ENCODE measurements at regions not wholly inside any gene's neighbourhood (a gene's known extent, or its start where the extent isn't known, plus 50 kb on each side); places are given as distances from the start of the nearest gene placed in this dataset.

DNA sequence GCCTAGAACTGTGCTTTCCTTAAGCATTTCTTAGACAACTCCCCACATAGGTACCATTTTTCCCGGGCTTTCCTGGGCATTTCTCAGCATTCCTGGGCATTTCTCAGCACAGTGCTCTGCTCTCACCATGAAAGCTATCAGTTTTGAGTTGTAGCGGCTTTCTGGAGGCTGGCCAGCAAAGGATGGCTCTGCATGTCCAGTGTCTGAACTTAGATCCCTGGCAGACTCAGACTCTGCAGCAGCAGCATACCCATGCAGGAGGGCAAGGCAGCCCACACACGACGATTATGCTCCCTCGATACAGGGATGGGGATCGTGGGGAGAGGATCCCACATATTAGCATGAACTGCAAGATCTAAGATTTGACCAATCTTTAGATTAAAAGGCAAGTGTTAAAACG is 248.9 kb upstream of the MKI67 start:
- no peak for DNase-seq (ENCODE audit: low spot score)

DNA sequence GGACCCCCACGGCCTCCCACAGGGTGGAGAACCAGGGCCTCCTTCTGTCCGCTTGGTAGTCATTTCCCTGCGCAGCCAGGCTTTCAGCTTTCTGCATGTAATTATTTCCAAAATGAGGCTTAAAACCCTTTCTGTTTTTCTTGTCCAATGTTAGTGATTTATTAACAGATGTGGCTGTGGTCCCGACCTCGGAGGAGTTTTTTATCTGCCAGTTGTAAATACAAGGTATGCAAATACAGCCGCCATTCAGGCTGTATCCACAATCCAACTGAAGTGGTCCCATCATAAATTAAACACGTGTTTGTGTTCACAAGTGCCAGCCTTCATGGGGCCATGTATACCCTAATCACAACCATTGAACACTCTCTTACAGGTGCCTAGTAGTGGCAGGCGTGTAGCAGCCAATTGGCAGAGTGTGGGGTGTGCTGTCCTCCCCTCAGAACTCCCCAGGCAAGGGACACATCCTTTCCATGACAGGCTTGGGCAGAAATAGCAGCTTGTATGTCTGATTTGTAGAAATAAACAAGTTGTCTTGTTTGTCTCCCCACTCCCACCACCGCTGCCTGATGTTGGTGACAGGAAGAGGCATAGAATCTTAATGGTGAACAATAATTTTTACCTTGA is 251.3 kb upstream of the MKI67 start:
- DNase-seq (ENCODE audit: low spot score): no peak

DNA sequence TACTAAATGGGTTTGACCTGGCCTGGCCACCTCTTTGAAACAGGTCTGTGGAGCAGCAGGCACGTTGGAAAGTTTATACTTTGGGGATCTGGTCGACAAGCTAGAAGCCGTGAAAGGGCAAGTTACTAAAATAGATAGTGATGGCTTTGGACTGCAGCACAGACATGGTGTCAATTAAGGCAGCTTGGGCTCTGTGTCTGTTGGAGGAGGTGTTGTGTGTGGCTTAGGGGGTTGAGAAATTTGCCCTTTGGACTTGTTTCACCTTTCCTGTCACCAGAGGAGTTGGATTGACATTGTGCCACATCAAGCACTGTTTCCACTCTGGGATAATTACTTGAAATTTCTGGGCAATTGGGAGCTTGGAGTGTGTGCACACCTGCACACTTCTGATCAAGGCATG is 251.8 kb upstream of the MKI67 start:
- DNase-seq (ENCODE audit: low spot score): no peak

DNA sequence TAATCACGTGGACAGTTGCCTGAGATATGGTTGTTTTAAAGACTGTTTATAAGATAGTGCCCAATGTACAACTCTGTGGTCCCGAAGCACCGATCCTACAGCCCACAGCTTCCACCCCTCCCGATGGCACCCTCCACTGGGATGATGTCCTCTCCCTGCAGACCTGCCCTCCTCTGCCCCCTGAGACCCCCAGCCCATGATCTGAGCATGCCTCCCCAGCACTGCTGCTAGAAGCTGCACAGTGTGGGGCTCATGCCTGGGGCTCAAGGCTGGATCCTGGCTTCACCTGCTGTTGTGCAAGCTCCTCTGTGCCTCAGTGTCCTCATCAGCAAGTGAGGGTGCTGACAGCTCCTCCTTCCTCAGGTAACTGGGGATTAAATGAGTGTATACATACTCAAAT is 254.7 kb upstream of the MKI67 start:
- DNase-seq (ENCODE audit: low spot score): no peak

DNA sequence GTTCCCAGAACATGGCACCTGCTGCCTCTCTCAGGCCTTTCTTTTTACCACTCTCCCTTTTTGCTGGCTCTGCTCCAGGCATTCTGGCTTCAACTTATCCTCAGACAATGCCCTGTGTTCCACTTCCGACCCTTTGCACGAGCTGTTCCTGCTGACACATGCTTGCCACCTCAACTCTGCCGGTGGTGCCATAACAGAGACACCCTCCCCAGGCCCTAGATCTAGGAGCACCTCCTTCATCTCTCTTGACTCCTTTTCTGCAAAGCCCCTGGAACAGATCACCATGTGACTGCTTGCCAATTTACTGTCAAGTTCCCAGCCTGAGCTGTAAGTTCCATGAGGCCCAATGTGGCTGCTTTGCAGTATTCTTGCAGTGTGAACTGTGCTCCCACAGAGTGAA is 256.0 kb upstream of the MKI67 start:
- no peak for DNase-seq (ENCODE audit: low spot score)

DNA sequence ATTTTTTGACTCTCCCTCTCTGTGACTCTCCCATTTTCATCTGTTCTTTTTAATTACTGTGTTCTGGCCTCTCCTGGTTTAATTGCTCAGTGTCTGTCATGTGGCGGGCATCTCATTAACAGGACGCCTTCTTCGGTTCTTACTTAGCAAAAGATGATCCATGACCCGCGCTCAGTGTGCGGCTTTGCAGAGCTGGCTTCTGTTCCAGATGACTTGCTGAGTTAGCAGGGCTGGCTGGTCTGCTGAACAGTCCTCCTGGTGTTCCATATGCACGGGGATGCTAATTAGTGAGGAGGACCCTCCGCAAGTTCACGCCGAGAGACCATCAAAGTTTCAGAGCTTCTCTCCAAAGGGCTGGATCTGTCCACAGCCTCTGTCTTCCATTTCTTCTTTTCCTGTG is 258.6 kb upstream of the MKI67 start:
- DNase-seq (ENCODE audit: low spot score): no peak

DNA sequence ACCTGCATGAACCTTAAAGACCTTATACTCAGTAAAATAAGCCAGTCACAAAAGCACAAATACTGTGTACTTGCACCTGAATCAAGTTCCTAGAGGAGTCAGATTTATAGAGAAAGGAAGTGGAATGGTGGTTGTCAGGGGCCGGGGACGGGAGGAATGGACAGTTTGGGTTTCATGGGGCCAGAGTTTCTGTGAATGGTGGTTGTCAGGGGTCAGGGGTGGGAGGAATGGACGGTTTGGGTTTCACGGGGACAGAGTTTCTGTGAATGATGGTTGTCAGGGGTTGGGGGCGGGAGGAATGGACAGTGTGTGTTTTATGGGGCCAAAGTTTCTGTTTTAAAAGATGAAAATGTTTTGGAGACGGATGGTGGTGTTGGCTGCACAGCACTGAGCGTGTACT is 260.0 kb upstream of the MKI67 start:
- no peak for DNase-seq (ENCODE audit: low spot score)

DNA sequence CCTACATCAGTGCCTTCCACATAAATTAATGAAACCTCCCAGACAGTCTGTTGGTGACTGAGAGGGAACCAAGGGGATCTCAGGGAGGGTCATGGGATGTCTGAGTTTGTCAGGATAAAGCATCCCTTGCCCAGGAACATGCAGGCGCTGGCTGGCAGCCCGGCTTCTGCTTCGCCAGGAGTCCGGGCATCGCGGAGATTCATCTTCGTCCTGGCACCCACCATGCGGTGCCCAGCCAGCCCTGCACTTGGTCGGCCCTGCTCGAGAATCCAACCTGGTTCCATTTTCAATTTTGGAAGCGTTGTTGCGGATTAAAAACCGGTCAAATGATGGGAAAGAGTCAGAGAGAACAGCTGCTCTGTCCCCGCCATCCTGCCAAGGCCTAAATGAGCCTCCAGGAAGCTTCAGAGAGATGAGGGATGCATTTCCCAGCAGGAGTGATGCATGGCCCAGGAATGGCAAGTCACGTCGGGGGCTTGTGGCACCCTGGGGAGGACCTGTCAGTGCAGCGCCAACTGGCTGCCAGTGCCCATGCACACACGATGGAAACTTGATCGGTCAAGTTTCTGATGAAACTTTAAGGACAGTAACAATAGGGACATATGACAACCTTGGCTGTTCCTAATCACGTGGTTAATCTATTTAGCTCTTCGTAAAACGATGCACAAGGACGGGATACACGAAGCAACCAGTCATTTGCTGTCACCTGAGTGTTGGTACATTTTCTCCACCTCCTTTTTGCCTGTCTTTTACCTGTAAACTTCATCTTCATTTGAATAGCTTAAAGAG is 260.8 kb upstream of the MKI67 start:
- no peak for DNase-seq (ENCODE audit: low spot score)

DNA sequence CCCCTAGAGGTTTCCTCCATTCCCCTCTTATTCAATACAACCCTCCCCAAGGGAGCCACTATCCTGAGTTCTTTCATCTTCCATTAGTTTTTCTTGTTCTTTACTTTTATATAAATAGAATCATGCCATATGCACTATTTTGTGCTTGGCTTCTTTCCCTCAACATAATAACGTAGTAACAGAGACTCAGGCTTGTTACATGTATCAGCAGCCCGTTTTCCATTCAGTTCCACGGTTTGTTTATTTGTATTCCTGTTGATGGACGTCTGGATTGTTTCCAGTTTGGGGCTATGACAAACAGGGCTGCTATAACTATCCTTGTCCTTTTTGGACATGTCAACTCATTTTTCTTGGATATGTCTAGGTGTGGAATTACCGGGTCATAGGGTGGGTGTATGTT is 264.4 kb upstream of the MKI67 start:
- no peak for DNase-seq (ENCODE audit: low spot score)

DNA sequence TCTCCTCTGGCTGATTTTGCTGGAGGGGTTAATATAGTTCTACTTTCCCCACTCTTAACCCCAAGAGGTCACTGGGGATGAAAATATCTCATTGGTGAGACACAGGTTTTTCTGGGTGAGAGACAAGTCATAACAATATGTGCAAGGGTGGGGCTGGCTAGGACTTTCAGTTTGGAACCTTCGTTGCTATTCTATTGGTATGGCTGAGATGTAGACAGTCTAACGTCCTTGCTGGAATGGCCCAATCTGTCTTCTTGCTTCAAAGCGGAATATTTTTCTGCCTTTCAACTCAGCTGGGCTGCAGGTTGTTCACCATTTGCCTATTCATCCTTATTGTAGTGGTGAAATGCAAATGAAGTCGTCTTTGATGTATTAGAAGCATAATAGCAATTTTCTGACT is 267.3 kb upstream of the MKI67 start:
- no peak for DNase-seq (ENCODE audit: low spot score)

DNA sequence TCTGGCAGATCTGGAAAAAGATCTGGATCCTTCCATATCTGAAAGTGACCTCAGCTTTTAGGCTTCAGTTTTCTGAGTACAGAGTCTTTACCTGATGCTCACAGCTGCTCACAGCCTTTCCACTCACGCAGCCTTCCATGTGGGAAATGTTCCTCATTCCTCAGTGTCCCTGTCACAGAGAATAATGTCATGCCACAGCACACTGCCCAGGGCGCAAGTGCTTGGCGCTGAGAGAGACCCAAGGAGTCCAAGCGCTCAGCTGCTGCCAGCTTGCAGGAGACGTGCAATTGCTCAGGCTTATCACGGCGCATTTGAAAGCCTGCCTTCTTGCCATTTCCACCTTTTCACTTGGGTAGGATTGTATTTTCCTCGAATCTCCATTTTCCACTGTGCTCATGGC is 271.9 kb upstream of the MKI67 start:
- no peak for DNase-seq (ENCODE audit: low spot score)

DNA sequence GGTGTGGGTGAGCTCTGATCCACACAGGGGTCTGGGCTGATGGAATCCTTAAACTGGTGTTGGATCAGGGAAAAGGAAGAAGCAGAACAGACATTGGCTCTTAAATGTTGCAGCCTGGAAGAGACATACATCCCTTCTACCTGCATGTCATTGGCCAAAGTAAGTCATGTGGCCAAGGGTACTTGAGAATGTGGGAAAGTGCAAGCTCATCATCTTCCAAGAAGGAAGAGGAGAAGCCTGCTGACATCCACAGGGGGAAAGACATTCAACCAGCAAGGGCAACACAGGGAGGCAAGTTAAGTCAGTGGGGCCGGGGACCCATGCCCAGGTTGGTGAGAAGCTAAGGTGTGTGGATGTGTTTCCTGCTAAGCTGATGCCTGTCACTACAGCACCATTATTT is 272.8 kb upstream of the MKI67 start:
- DNase-seq (ENCODE audit: low spot score): no peak

DNA sequence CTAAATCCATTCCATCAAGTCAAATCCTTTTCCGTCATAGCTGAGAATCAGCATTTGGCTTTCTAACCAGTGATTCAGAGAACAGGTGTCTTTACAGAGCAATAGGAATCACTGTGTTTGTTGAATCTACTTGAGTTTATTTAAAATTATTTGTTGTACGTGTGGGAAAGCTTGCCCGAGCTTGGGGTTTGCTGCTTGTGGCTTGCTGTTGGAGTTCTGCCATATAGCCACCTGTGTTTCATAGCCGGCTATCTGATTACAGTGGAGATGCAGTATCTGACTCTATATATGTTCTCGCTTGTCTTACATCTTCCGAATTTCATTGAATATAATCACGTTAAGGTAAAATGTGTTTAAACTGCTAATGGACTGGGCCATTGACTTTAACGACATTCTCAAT is 274.3 kb upstream of the MKI67 start:
- no peak for DNase-seq (ENCODE audit: low spot score)

DNA sequence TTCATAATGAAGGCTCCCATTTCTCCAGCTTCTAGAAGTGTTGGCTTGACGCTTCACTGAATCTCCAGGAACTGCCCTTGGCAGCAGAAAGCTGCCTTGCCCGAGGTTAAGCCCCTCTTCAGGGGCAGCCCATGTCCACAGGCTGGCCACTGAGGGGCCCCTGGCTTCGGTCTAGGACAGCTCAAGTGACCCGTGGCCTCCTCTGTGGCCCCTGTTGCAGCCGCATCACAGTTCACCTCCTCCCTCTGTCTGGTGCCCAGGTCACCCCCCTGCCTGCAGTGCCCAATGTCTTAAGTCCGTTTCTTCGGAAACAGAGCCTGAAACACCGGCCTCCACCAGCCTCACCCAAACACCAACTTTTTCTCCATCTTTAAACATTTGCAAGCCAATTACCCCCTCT is 279.2 kb upstream of the MKI67 start:
- no peak for DNase-seq (ENCODE audit: low spot score)

DNA sequence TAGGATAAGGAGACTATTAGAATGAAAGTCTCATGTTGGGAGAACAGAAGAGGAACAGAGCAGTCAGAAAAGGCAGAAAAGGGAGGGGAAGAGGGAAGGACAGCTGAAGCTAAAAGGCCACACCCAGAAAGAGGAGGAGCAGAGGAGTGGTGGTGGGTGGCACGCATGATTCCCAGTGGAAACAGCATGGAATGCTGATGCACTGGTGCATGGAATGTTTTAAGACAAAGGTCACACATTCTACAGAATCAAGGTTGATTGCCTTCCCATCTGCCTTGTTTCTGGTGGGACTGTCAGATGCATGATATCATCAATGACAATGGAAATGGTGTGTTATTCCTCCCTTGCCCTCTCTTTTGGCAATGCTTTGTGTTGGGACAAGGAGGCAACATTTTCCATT is 285.4 kb upstream of the MKI67 start:
- no peak for DNase-seq (ENCODE audit: low spot score)

DNA sequence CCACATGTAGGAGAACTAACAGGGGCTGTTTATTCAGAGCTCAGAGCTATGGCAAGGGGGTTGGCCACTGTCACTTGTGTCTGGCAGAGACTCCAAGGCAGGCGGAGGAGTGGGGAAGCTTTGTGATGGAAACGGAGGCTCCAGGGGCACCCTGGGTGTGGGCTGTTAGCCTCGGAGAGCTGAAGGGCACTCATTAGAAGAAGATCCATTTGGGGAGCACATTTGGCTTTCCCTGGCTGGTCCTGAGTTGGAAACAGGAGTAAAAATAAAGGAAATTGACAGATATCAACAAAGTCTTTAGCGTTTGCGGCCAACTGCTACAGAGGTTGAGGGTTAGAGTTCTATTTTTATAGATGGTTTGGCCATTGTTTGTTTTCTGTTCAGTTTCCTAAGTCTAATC is 288.3 kb upstream of the MKI67 start:
- DNase-seq (ENCODE audit: low spot score): no peak

DNA sequence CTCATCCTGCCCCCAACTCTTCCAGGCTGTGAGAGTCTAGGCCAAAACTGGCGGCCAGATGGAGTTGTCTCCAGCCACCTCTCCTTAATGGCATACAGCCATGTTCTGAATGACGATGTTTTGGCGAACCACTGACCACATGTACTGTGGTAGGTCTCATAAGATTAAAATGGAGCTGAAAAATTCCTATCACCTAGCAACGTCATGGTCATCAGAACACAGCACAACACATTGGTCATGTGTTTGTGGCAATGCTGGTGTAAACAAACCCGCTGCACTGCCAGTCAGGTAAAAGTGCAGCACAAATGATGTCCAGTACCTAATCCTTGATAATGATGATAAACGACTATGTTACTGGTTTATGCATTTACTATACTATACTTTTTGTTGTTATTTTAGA is 290.0 kb upstream of the MKI67 start:
- DNase-seq (ENCODE audit: low spot score): no peak

DNA sequence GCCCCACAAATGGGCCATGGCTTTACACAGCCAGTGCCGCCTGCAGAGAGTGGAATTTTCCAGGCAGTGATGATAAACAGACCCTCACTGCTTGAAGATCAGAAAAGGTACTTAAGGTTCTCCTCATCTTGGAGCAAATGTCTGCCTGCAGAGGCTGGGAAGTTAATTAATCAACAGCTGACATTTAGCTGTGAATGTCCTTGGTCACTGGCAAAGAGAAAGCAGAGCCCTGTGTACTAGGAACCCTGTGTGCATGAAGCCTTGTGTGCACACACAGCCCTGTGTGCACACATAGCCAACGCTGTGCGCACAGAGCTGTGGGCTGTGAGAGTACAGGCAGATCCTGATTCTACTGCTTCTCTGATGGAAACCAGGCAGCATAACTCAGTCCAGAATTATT is 291.6 kb upstream of the MKI67 start:
- no peak for DNase-seq (ENCODE audit: low spot score)

DNA sequence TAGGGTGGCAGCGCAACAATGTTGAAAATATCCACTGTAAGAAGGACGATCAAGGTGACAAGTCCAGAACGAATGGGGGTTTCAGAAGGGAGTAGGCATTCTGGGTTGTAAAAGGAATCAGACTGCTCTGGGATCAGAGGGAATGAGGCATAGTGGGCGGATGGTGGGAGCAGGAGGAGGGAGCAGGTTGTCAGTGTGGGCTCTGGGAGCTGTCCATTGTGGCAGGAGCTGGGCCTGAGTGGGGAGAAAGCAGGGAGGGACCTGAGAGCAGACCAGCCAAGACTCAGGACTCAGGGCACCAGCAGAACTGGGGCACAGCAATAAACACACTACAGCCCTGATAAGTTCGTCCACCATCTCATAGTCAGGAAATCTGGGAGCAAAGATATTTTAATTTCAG is 292.6 kb upstream of the MKI67 start:
- DNase-seq (ENCODE audit: low spot score): no peak

DNA sequence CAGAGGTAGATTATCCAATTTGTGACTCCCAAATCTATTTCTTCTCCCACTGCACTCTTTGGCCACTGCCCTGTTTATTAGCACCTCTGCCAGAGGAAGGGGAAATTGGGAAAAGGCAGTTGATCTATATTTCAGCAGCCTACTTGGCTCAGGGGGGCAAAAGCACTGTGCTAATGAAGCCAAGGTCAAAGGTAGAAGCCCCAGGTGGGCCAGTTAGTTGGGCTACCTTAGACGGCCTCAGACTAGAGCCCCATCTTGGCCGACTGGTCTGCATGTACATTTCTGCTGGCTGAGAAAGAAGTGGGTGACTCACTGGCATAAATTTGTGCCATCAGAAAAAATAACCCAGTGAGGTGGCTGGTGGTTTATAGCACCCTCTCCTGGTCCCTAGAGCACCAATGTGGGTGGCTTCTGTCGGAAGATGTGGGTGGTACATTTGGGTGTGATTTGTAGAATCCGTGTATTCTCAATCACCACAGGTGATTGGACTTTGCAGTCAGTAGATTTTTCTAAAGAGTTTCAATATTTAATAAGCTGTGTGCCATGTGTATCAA is 293.3 kb upstream of the MKI67 start:
- DNase-seq (ENCODE audit: low spot score): peak; percentile 6

DNA sequence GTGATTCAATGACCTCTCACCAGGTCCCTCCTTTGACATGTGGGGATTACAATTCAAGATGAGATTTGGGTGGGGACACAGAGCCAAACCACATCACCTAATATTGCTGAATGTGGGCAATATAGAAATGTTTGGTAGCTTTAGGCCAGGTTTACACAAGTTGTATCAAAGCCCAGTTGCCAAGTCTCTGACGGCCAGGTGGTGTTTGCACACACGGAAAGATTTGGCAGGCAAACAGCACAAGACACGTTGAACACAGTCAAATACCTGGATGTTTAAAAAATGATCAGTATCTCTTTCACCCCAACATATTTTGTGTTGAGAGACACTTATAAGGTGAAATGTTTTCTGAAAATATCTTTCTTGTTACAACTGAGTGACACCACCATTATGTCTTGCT is 294.4 kb upstream of the MKI67 start:
- DNase-seq (ENCODE audit: low spot score): no peak

DNA sequence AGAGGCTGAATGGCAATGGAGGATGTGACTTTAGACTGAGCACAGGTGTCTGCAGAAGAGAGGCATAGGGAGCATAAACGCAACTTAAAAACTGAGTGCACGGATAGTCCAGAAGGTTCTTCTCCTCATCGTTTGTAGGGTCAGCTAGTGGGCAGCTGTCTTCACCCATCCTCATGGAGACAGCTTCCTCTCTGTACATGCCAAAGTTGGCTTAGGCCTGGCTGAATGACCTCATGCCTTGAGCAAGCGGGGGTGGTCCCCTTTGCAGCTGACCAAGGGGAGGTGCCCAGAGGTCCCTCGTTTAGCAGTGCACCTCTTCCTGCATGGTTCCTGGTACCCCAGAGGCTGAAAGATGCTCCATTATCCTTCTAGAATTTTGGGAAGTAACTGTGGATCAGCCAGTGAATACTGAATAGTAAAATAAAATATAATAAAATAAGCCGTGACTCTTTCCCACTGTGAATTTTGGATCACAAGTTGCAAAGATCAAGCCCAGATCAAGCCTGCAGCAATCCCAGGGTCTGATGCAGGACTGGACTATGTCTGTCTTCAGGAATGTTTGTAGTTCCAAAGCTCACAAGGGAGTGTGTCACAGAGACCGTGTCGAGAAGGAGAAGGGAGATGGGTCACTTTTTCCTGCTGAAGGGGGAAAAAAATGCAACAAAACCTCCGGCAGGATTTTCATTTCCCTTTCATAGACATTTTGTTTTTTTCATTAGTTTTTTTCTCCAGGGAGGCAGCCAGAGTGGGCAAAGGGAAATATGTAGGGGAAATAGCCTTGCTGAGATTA is 295.3 kb upstream of the MKI67 start:
- DNase-seq (ENCODE audit: low spot score): no peak

DNA sequence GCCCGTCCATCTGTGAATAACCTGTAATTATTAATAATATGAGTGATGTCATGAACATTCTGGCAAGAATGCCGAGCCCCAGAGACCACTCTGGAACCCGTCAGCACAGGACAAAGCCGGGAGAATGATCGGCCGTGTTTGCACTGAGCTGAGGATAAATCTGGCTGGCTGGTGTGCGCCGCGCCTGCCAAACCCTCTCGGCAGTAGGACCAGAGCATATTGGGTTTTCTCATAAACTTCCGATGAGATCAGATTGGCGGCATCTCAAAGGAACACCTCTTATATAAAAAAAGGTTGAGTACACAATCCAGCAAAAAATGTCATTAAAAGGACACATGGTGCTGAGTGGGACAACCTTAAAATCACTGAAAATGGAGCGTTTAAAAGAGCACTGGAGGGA is 296.0 kb upstream of the MKI67 start:
- DNase-seq (ENCODE audit: low spot score): no peak

Measured in SW480 (cell line).